Activated CD4-positive, CD25-positive, alpha-beta regulatory T cell (primary cell): ENCODE measurements at regions not wholly inside any gene's neighbourhood (a gene's known extent, or its start where the extent isn't known, plus 50 kb on each side); places are given as distances from the start of the nearest gene placed in this dataset.
"Not testable (repeated sequence)": the region's sequence is repeated elsewhere in the genome, so short reads cannot be mapped to it uniquely, and the experiment has no call there.

Experiments
- DNase-seq, 4 experiments: peaks; one replicate each; lab custom pipeline; 2025; lab: John Stamatoyannopoulos, UW

DNA sequence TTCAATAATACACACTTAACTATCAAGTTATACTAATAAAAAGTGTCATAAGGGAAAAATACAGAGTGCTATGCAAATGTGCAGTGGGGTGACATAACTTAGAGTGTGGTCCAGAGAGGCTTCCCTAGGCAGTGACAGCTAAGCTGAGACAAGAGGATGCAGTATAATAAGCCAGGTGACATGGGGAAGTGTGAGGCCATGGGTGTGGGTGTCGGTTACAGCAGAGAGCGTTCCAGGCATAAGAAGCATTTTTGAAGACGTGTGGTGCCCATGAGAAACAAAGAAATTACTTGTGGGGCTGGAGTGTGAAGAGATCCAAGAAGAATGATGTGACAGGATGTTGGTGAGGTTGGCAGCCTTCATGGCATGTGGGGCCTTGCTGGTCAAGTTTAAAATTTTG is 78.1 kb upstream of the PICALM start:
- DNase-seq: no peak

DNA sequence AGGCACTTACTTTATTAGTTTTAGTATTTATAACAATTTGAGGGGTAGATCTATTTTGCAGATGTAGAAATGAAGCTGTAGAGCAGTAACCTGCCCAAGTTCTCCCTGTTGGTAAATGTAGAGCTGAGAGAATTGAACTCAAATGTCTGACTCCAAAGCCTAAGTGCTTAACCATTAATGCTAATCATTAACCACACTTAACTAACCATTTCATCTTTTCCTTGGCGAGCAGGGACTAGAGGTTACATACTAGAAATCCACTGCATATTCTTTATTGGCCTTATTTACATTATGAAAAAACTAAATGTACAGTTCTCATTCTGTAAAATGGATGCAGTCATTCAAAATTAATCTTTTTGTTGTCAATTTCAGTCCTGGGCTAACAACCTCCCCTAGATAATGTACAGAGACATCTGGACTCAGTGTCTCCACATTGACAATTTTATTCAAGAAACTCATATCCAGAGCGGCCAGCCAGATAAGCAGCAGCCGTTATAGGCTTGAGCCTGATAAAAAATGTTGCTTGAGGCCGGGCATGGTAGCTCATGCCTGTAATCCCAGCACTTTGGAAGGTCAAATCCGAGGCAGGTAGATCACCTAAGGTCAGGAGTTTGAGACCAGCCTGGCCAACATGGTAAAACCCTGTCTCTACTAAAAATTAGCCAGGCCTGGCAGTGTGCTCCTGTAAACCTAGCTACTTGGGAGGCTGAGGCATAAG is 76.7 kb upstream of the PICALM start:
- DNase-seq: no peak

DNA sequence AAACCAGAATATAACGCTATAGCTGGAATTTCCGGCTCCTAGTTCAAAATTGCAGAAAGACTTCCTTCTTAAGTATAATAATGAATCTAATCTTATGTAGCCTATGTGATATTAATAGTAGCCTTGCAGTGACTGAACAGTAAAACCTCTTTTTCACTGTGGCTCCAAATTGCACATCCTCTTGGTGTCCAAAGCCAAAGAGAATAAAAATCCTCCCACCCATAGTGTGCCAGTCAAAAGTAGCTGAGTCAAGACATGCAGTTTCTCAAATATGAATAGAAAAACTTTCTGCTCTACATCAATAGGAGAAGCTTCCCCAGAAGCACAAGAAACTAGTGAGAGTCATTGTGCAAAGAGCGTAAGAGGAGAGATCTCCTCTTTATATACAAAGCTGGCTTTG is 76.0 kb upstream of the PICALM start:
- DNase-seq: no peak

DNA sequence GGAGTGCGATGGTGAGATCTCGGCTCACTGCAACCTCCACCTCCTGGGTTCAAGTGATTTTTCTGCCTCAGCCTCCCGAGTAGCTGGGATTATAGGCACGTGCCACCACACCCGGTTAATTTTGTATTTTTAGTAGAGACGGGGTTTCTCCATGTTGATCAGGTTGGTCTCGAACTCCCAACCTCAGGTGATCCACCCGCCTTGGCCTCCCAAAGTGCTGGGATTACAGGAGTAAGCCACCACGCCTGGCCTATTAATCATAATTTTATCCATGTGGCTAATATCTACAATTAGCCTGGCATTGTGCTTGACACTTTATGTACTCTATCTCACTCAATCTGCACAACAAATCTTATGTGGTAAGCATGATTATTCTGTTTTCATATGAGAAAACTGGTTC is 75.2 kb upstream of the PICALM start:
- not testable (repeated sequence) for DNase-seq

DNA sequence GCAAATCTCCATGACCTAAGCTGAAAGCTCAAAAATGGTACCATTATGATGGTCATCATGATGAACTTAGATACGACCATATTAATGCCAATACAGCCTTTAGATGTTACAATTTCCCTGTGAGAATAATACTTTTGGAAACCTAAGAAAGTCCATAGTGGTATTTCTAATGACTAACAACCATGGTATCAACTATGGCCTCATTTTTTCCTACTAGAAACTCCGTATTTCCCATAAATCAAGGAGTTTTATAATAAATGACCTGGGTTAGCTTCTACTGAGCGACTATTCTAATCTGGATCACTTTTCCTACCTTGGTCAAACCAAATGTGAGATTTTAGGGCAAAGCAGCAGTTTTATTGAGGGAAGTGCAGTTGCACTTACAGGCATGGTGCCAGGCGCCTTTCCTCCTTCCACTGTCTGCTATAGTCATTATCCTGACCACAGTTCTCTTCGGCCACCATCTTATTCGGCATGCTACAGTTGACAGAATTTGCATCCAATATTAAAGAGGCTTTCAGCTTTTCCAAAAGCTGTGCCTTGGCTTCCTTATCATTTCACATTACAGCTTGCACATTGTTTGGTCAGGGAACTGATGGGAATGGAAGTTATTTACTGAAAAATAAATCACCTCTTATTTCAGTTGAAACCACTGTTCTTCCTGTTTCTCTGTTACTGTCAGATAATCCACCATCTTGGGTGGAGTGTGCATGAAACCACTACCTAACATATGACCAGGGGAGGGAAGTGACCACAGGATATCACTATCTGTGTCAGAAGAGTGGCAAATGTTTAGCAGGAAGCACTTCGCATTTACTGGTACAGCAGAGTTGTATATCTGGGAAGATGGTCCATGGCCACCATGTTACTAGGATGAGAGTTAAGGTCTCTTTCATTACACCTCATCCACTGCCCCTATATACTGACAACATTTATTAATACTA is 74.5 kb upstream of the PICALM start:
- DNase-seq: no peak

DNA sequence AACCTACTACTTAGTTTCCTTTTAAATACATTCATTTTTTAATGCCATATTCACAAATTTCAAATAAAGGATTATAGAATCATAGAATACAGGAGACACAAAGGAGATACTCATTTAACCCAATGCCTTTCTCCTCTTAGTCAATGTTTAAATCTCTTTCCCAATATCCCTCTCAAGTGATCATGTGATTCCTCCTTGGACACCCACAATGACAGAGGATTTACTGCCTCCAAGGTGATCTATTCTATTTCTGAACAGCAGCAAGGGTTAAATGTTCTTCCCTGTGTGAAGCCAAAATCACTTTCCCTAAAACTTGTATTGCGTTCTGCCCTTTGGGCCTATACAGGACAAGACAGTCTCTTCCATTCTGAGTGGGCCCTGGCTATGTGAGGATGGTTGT is 73.3 kb upstream of the PICALM start:
- no peak for DNase-seq

DNA sequence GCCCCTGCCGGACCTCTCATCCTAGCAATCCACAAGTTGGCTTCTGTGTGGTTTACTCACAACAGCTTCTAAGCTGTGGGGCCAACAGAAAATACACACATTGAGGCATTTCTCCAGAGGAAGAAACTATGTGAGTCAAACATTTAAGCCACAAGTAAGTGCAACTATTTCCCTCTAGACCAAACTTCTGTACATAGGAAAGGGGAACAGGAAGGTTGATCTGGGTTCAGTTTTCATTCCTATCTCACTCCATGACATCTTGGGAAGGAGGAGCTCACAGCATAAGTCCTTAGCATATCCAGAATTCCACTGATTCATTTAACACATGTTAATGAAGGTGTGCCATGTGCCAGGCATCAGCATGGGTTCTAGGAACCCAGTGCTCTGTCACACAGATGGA is 72.8 kb upstream of the PICALM start:
- DNase-seq: no peak

DNA sequence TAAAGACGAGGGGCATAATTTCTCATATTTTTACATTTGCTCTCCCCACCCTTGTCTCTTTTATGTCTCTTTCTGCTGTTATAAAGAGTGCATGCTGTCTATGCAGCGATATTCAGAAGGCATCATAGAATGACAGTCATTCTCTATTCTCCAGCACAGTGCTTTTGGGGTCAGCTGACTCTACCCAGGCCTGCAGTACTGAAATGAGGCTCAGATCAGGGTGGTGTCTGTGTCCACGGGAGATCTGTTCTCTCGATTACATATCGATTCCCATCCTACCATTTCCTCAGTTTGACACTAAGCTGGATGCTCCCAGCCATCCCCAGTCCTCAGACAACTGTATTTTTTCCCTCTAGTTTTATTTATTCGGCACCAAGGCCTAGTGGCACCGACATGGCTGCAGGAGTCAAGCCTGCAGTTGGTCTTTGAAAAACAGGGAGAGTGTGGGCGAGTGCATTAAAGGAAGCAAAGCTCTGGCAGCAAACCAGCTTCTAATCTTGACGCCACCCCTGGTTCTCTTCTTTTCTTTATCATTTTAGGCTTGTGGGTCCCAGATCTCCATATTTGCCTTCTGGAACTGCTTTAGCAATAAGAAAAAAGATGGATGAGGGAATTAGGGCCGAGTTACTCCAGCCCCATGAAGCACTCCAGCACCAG is 71.6 kb upstream of the PICALM start:
- DNase-seq: no peak

DNA sequence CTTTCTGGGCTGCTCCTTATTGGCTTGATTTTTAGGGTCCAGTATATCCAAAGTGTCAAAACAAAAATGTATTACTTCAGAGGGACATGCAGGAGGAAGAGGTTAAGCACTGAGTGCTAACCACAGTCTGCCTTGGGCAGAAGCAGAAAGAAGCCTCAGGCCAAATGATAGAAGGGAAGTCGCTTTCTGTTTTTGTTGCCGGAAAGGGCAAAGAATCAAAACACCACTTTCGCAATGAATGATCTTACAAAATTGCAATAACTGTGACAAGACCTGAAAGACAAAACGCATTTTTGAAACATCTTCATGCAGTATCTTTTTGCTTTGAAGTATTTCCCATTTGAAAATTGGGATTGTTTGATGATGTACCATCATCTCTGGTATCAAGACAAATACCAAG is 70.1 kb upstream of the PICALM start:
- no peak for DNase-seq

DNA sequence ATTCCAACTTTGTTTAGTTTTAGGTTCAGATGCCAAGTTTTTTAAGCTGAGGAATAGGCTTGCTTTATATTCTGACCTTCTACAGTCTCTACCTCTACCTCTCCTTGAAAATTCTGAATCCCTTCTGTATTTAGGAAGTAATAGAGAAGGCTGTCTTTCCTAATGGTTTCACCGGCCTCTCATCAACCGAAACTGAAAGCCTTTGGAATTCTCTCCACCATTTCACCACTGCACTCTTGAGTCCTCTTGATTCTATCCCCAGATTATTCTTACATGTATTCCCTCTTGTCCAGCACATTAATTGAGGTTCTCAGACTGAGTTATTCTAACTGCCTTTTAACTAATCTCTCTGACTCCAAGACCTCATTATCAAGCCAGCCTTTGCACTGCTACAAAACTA is 67.7 kb upstream of the PICALM start:
- no peak for DNase-seq

DNA sequence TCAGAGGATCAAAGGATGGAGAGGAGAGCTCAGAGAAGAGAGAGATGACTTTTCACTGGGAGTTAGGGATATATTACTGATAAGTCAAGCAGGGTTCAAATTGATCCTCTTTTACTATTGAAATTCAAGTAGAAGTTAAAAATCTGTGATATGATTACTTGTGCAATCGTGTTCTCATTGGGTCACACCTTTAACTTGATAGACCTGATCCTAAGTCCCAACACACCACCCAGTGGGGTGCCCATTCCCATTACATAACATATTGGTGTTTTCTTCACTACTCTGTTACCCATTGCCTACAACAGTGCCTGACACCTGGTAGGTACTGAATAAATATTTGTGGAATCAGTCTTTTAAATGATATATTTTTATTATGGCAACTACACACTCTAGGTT is 66.4 kb upstream of the PICALM start:
- DNase-seq: no peak

DNA sequence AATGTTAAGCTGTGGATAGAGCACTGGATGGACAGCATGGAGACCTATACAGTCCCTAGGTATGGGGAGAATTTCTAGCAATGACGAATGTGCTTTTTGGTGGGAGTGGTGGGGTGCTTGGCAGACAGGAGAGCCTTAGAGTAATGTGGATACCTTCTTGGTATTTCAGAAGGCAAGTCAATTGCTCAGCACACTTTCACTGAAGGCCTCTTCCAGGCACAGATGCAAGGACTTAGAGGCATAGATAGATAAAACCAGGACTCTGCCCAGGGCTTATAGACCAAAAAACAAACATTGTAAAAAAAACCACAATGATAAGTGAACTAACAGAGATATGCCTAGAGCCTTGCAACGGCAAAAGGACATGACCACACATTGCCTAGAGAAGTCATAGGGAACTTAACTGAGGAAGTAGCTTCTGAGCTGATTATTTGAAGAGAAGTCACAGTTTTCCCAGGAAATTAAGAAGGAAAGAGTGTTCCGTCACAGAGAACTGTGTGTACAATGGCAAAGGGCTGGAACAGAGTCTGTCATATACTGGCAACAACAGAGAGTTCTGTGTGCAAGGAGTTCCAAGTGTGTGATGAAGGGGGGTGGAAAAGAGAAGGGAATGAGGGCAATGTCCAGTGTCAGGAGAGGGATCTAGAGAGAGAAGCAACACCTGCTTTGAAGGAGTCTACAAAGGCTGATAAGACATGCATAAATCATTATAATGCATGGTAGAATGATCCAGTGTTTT is 65.9 kb upstream of the PICALM start:
- no peak for DNase-seq

DNA sequence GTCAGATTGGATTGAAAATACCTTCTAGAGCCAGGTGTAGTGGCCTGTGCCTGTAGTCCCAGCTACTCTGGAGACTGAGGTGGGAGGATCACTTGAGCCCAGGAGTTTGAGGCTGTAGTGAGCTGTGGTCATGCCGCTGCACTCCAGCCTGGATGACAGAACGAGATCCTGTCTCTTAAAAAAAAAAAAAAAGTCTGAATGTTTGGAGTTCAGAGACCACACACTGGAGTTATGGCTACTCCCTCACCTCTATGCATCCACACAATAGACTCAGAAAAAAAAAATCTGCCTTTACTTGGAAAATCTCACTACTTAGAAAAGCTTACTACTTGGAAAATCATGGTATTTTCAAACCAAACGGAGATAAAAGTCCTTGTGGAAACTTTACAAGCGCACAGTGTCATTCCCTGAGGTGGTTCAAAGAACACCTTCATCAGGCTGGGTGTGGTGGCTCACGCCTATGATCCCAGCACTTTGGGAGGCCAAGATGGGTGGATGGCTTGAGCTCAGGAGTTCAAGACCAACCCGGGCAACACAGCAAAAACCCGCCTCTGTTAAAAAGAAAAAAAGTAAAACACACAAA is 63.9 kb upstream of the PICALM start:
- no peak for DNase-seq

DNA sequence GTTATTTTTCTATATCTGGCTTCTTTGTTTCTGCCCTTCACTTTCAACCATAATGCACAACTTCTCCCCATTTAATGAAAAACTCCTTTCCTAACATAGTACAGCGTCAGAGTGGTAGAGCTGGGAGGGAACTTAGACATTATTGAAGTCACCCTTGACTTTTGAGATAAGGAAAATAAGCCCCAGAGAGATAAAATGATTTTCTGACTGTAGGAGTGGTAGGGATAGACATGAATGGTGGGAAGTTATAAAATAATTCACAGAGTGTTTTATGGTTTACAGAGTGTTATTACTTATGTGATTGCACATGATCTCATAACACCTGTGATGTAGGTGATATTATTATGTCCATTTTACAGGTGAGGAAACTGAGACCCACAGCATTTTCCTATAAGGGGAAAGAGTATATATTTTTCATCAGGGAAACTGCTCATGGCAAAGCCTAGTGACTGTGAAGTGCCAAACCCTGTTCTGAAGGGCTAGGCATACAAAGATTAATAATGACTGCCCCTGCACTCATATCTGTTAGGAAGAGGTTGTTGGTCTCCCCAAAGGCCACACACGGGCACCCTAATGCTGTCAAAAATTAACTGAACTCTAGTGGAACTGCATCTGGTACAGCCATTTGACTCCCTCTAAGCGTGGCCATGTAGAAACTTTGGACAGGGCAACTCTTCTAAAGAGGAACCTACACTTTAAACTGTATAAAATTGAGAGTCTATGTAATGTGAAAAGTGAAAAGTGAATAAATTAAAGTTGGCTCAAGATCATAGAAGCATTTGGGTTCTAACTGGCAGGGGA is 61.1 kb upstream of the PICALM start:
- DNase-seq: no peak

DNA sequence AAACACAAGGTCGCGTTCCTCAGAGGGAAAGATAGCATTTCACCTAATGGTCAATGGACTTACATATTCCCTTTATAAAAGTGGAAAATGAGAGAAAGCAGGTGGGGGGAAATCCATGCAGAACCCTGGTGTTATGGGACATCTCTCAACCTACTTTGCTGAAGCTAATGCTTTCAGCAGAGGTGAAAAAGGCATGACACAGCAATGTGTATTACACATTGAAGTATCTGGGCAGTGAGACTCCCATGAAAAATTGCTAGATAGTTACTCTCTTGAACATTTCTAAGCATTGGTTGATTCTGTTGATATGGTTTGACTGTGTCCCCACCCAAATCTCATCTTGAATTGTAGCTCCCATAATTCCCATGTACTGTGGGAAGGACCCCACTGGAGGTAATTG is 60.0 kb upstream of the PICALM start:
- no peak for DNase-seq

DNA sequence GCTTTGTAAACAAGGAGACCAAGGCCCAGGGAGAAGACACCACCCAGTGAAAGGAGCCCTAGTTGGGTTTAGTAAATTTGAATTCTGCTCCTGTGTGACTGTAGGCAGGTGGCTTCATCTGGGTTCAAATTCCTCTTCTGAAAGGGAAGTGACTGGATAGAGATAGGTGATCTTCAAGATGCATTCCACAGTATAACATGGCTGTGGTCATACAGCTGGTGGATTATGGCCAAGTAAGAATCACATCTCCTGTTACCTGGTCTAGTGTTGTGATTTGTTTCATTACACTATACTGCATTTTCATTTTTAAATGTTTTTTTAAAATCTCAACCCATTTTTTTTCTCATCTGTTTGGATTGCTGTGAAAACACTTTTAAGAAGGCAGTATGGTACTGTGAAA is 58.0 kb upstream of the PICALM start:
- DNase-seq: no peak

DNA sequence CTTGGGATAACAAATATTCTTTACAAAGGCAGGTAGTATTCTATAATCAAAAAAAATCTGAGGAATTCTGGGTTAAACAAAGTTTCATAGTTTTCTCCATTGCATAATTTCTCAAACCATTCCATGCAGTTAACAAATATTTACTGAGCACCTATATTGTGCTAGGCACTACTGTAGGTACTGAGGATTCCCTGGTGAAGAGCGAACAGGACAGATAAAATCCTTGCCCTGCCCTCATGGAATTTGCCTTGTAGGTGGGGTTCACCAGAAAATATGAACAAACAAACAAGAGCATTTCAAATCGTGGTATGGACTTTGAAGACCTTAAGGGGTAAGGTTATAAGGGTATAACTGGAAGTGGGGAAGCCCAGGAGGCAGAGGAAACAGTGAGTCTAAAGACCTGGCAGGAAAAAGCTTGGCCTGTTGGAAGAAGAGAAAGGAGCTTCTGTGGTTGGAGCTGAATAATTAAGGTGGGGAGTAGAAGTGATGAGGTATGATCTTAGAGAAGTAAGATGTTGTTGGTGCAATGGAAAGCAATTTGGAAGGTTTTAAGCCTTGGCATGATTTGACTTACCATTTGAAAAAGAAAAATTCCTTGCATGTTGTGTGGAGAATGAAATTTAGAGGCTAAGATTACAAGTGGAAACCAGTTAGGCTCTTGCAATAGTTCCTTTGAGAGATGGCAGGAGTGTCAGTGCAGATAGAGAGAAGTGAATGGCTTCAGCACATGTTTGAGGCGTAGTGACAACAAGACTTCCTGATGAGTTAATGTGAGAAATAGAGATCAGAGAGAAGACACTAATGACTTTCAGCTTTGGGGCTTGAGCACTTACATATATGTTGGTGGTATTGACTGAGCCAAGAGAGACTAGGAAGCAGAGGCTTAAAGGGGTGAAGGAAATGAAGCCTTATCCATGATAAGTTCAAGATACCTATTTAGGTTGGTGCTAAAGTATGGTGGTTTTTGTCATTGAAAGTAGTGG is 55.7 kb upstream of the PICALM start:
- no peak for DNase-seq

DNA sequence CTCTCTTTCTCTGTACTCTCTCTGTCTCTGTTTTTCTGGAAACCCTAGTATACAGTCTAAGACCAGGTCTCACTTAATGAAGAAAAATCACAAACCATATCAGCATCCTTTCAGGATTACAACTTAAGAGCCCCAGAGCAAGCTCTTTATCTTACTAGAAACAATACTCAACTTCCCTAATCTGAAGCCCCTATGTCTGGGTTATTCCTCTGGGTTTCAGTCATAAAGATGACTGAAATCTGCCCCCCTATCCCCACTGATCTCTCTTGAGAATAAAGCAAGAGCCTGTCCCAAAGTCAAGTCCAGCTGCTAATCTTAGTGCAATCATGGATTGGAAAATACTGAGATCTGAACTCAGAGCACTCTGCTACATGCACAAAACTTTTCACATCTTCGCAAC is 53.9 kb upstream of the PICALM start:
- no peak for DNase-seq

DNA sequence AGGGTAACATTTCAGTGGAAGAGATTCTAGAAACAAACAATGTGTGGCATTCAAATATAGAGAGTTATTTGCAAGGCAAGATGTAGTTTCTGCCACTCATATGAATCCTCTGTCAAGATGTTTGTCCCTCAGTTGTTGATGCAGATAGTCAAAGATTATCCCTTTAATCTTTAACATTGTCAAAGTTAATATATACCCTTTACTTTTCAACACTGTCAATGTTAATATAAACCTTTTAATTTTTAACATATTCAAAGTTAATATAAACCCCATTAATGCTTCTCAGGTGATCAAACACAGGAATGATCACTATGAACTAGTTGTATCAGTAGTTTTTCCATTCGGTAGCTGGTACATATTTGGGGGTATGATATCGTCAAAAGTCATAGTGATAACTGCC is 51.9 kb upstream of the PICALM start:
- DNase-seq: no peak

DNA sequence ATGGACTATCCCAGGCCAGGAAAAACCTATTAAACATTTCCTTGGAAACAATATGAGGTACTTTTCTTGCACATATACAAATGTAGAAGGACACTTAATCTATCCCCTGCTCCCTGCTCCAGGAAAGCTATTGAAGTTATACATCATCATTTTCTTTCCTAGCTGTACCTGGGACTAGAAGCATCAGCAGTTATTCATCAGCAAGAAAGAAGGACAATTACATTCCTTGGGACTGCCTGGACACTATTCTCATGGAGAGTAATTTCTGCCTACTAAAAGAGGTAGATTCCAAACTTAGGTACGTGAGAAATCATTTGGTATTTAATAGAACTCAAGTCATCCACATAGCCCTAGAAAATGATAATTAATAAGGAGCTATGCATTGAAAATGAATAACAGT is 51.0 kb upstream of the PICALM start:
- DNase-seq: no peak
